Astrocyte (in vitro differentiated cells and primary cell): ENCODE measurements at regions not wholly inside any gene's neighbourhood (a gene's known extent, or its start where the extent isn't known, plus 50 kb on each side); places are given as distances from the start of the nearest gene placed in this dataset.

Source experiments
- DNase-seq: peaks from one replicate; pipeline ENCODE4 v3.0.0-alpha.2; 2010; ENCODE audit warnings: low read depth
- FAIRE-seq: peaks from 2 replicates; lab custom pipeline; 2011; peaks lifted over from hg19 to GRCh38; lab: Jason Lieb, UNC
- H2AFZ ChIP-seq: 2 replicates; pipeline ENCODE4 v1.6.0; 2012; ENCODE audit warnings: low read depth, low read length, inconsistent platforms
- H3K27ac ChIP-seq: 2 replicates; pipeline ENCODE4 v1.5.1; 2011; ENCODE audit warnings: low read depth, low read length, inconsistent platforms
- H3K27me3 ChIP-seq: 2 replicates; pipeline ENCODE4 v1.6.0; 2011; ENCODE audit warnings: low read length, inconsistent platforms; ENCODE audit not compliant: insufficient read depth
- H3K36me3 ChIP-seq: 2 replicates; pipeline ENCODE4 v1.5.1; 2011; ENCODE audit warnings: low read length, inconsistent platforms; ENCODE audit not compliant: insufficient read depth
- H3K4me1 ChIP-seq: 2 replicates; pipeline ENCODE4 v1.5.1; 2011; ENCODE audit warnings: low read length, inconsistent platforms; ENCODE audit not compliant: insufficient read depth
- H3K4me2 ChIP-seq: 2 replicates; pipeline ENCODE4 v1.6.0; 2012; ENCODE audit warnings: low read length, inconsistent platforms
- H3K4me3 ChIP-seq: 2 replicates; pipeline ENCODE4 v1.5.1; 2011; ENCODE audit warnings: low read depth, mild to moderate bottlenecking, low read length, inconsistent platforms; ENCODE audit not compliant: insufficient read depth
- H3K79me2 ChIP-seq: 2 replicates; pipeline ENCODE4 v1.6.0; 2012; ENCODE audit warnings: mild to moderate bottlenecking, low read length, inconsistent platforms; ENCODE audit not compliant: insufficient read depth
- H3K9ac ChIP-seq: 2 replicates; pipeline ENCODE4 v1.6.0; 2012; ENCODE audit warnings: mild to moderate bottlenecking, low read length, inconsistent platforms
- H3K9me3 ChIP-seq: 2 replicates; pipeline ENCODE4 v1.5.1; 2012; ENCODE audit warnings: low read depth, mild to moderate bottlenecking, low read length, inconsistent platforms; ENCODE audit not compliant: insufficient read depth
- H4K20me1 ChIP-seq: 2 replicates; pipeline ENCODE4 v1.6.0; 2012; ENCODE audit warnings: low read length, inconsistent platforms; ENCODE audit not compliant: insufficient read depth
- H3K27ac Mint-ChIP-seq: one replicate; pipeline ENCODE4 v1.8.0; 2021; ENCODE audit warnings: mild to moderate bottlenecking, mixed read lengths; ENCODE audit not compliant: unreplicated experiment
- H3K27me3 Mint-ChIP-seq: one replicate; pipeline ENCODE4 v1.8.0; 2021; ENCODE audit warnings: low read depth, mixed read lengths; ENCODE audit not compliant: unreplicated experiment
- H3K36me3 Mint-ChIP-seq: one replicate; pipeline ENCODE4 v1.8.0; 2021; ENCODE audit warnings: low read depth, mixed read lengths; ENCODE audit not compliant: unreplicated experiment
- H3K4me1 Mint-ChIP-seq: one replicate; pipeline ENCODE4 v1.8.0; 2021; ENCODE audit warnings: low read depth, mixed read lengths; ENCODE audit not compliant: unreplicated experiment
- H3K4me3 Mint-ChIP-seq: one replicate; pipeline ENCODE4 v1.8.0; 2021; ENCODE audit warnings: mild to moderate bottlenecking, moderate library complexity, mixed read lengths; ENCODE audit not compliant: unreplicated experiment
- H3K9me3 Mint-ChIP-seq: one replicate; pipeline ENCODE4 v1.8.0; 2021; ENCODE audit warnings: mild to moderate bottlenecking, mixed read lengths; ENCODE audit not compliant: unreplicated experiment
- CTCF ChIP-seq: IDR thresholded peaks from 2 replicates; pipeline ENCODE4 v1.5.1; 2011; ENCODE audit warnings: low read depth, mild to moderate bottlenecking, inconsistent platforms, low read length, moderate library complexity; ENCODE audit not compliant: insufficient read depth
- EZH2 ChIP-seq: IDR thresholded peaks from 2 replicates; pipeline ENCODE4 v1.6.1; 2012; ENCODE audit warnings: mild to moderate bottlenecking, low read length, inconsistent platforms; ENCODE audit not compliant: insufficient read depth

DNA sequence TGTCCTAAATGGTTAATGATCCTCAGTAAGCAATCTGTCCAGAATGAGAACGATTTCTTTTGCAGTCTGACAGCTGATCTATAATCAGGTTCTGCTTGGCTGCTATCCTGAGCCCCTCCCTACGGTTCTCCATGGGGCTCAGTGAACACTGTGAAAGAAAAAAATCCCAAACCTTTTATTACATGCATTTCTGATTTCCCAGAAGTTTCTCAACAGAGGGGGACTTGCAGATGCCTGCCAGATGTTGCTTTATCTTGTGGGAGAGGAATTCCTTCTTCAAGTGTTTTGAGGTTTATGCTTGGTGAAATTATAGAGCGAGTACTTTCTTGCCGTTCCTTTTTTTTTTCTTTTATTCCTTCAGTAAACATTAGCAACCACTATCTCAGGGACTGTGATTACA, 531.9 kb upstream of the ISX start:
- Histone ChIP-seq H3K27ac (no peak overlapping the region), H2AFZ (no peak overlapping the region), H3K4me2 (no peak overlapping the region), H3K36me3 (no peaks in the 10 kb centered on the region), H3K27me3 (no peaks in the 10 kb centered on the region), H3K9me3 (no peaks in the 10 kb centered on the region), H3K4me3 (no peak overlapping the region), H3K4me1 (no peaks in the 10 kb centered on the region), H3K79me2 (no peaks in the 10 kb centered on the region), H3K9ac (no peak overlapping the region), H4K20me1 (no peaks in the 10 kb centered on the region)
- FAIRE-seq = no peak
- no peaks in the 10 kb centered on the region for H3K36me3 Mint-ChIP-seq
- H3K27ac Mint-ChIP-seq = no peak overlapping the region
- no peak for DNase-seq
- H3K4me3 Mint-ChIP-seq = no peak overlapping the region
- H3K4me1 Mint-ChIP-seq = no peaks in the 10 kb centered on the region
- TF ChIP-seq EZH2 = no peak
- TF ChIP-seq CTCF = no peak
- H3K9me3 Mint-ChIP-seq = peaks cover 7% of the 10 kb centered on the region
- H3K27me3 Mint-ChIP-seq = peaks cover 1% of the 10 kb centered on the region

GRCh38 chr22:34567367-34567766, 498.6 kb upstream of the ISX start:
- TF ChIP-seq EZH2 = no peak
- no peak for TF ChIP-seq CTCF
- DNase-seq = no peak
- no peak overlapping the region for H2AFZ ChIP-seq
- no peaks in the 10 kb centered on the region for H3K79me2 ChIP-seq
- no peak overlapping the region for H3K9ac ChIP-seq
- no peaks in the 10 kb centered on the region for H3K9me3 Mint-ChIP-seq
- no peak overlapping the region for H3K4me2 ChIP-seq
- no peaks in the 10 kb centered on the region for H3K36me3 Mint-ChIP-seq
- peak overlapping the region; percentile 12 for H3K4me3 Mint-ChIP-seq
- no peaks in the 10 kb centered on the region for H3K4me1 ChIP-seq
- no peak for FAIRE-seq
- no peak overlapping the region for H3K4me3 ChIP-seq
- H3K4me1 Mint-ChIP-seq = peaks cover 12% of the 10 kb centered on the region
- H3K27me3 ChIP-seq = no peaks in the 10 kb centered on the region
- no peak overlapping the region for H3K27ac ChIP-seq
- H3K27ac Mint-ChIP-seq = peak overlapping the region; percentile 79
- no peaks in the 10 kb centered on the region for H3K27me3 Mint-ChIP-seq
- H3K9me3 ChIP-seq = peaks cover 3% of the 10 kb centered on the region
- no peaks in the 10 kb centered on the region for H3K36me3 ChIP-seq
- no peaks in the 10 kb centered on the region for H4K20me1 ChIP-seq

DNA sequence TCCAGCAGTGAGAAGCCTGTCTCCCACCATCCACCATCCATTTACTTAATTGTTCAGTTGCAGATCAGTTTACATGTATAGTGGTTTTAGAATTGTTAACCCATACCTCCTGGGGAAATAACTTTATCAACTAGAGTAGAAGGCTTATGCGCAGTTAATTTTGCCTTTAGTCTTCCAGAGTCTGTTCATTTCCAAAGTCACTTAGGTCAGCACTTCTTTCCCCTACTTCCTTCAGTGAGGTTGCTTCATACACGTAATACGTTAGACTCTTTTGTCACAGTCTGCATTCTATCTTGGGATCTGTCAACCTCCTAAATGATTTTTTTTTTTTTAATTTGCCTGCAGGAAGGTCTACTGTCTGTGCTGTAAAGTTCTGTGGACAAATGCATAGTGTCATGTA, 495.6 kb upstream of the ISX start:
- Histone ChIP-seq H3K9ac (no peak overlapping the region), H2AFZ (no peak overlapping the region), H3K27me3 (no peaks in the 10 kb centered on the region), H3K4me2 (no peak overlapping the region), H3K9me3 (peaks cover 3% of the 10 kb centered on the region), H3K4me3 (no peak overlapping the region), H3K79me2 (no peaks in the 10 kb centered on the region), H3K4me1 (no peaks in the 10 kb centered on the region), H4K20me1 (no peaks in the 10 kb centered on the region), H3K27ac (no peak overlapping the region), H3K36me3 (no peaks in the 10 kb centered on the region)
- FAIRE-seq (no peak), DNase-seq (no peak)
- TF ChIP-seq CTCF = no peak
- no peak for TF ChIP-seq EZH2
- H3K27me3 Mint-ChIP-seq = no peaks in the 10 kb centered on the region
- no peak overlapping the region for H3K4me3 Mint-ChIP-seq
- H3K36me3 Mint-ChIP-seq = no peaks in the 10 kb centered on the region
- no peak overlapping the region for H3K27ac Mint-ChIP-seq
- H3K9me3 Mint-ChIP-seq = peaks cover 1% of the 10 kb centered on the region
- peaks cover 12% of the 10 kb centered on the region for H3K4me1 Mint-ChIP-seq
